ENCODE measurements at regions not wholly inside any gene's neighbourhood (a gene's known extent, or its start where the extent isn't known, plus 50 kb on each side); places are given as distances from the start of the nearest gene placed in this dataset.

DNA sequence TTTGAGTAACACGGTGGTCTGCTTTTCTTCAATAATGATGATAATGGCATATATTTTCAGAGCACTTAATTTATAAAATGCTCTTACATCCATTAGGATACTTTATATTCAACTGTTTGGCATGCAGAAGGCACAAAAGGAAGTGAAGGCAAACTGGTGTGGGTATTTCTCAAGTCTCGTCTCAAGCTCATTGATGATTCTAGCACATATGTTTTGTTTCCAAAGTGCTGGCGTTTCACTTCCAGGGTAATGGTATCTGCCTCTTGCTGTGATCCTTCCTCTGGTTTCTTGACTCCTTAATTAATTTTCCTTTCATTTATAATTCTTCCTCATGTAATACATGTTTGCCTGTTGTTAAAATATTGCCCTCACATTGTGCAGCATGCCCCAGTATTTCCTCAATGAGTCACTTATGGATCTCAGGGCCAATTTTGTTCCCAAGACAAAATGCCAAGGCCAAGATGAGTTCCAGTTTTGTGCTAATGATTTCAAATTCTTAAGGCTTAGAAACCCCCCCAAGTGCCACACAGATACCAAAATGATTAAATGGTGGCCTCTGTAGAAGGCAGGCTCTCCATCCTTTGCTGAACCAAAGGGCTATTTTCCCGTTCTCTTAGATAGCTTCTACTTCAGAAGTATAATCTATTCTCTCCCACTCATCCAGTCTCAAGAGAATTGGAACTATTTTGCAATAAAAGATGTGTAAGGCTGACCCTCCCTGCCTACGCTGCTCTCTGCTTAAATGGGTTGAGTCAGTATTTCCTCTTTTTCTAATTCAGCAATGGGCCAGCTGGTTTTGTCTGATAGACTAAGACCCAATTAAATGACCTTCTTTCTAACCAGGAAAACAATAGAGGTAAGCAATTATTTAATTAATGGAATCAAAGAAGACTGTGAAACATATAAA is 171.2 kb downstream of the ZNF365 start:
- peak; percentile 26 for DNase-seq (ENCODE audit: low read depth)

GRCh38 chr10:62548686-62549085 is 174.5 kb downstream of the ZNF365 start:
- DNase-seq (ENCODE audit: low read depth): no peak

DNA sequence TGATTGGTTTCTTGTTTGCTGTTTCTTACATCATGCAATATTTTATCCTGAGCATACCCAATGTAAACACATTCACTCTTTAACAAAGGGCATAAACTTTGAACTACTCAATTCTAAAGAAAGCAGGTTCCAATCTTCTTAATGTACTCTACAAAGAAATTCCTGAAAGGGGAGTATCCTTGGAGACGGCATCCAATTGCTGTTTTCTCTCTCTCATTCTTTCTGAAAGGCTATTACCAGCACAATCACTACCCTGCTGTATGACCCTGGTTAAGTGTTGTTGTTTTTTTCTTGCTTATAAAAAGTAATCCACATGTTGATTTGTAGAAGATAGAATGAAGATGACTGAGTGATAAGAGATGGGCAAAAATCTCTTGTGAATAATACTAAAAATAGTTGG is 176.0 kb downstream of the ZNF365 start:
- no peak for DNase-seq (ENCODE audit: low read depth)

- peak; percentile 69 for DNase-seq (ENCODE audit: low read depth)
Observed at GRCh38 chr10:62554632-62555199, 180.5 kb downstream of the ZNF365 start.

GRCh38 chr10:62559481-62560200 is 185.5 kb downstream of the ZNF365 start:
- DNase-seq (ENCODE audit: low read depth): no peak

- peak; percentile 80 for DNase-seq (ENCODE audit: low read depth)
Observed at GRCh38 chr10:62560201-62560819, 186.1 kb downstream of the ZNF365 start.

- no peak for DNase-seq (ENCODE audit: low read depth)
Observed at GRCh38 chr10:62561151-62561550, 187.0 kb downstream of the ZNF365 start.

DNA sequence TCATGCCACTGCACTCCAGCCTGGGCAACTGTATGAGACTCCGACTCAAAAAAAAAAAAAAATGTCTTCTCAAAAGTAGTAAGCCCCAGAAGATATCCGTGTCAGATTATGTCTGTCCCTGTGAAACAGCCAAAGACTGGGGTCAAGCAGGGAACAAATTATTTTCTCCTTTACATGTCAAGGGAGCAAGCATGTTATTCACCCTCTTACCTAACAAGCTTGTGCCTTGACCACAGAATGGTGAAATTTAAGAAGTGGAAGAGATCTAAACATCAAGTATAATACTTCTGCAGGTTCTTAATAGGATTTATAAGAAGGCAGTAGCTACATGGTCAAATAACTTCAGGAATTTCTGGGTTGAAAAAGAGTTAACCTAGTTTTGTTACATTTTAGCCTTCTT is 187.9 kb downstream of the ZNF365 start:
- DNase-seq (ENCODE audit: low read depth): peak; percentile 49

GRCh38 chr10:62562795-62563194 is 188.6 kb downstream of the ZNF365 start:
- DNase-seq (ENCODE audit: low read depth): no peak

DNA sequence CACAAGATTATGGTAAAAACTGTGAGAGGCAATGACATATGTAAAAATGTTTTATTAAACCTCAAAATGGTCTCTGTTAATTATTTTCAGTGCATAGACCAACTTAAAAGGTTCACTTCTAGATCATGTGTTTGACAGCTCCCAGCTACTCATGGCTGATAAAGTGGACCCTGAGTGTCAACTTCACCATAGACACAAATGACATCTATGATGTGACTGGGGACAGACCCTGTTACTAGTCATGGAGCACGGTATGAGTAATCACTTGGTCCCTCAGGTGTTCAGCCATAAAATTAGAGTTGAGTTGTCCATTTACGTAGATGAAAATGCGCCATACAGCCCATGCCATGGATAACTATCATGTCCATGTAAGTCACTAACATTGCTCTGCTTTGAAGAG is 199.8 kb downstream of the ZNF365 start:
- no peak for DNase-seq (ENCODE audit: low read depth)

- DNase-seq (ENCODE audit: low read depth): no peak
Observed at GRCh38 chr10:62577076-62577475, 202.9 kb downstream of the ZNF365 start.

DNA sequence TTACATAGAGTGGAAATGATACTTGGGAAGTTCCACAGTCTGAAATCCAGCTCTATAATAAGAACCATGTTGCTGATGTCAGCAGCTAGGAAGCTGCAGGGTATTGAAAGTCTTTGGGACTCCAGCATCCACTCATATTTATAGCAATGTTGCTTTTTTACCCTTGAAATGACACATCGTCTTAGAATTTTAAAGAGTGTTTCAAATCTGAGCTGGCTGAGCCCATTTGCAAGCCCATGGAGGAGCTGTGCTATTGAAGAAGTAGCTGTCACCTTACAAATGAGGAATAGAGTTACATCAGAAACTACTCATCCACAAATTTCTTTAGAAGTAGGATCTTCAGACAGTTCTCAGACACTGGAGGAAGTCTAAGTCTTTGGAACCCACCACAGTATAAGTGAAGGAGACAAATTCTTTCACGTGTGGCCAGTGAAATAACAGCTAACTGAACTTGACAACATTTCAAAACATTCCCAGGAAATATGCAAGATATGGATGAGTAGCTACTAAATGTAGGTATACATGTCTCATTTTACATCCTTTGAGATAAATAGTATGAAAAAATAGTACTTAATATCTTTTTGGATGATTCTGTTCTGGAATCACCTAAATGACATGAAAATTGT is 203.6 kb downstream of the ZNF365 start:
- peak; percentile 31 for DNase-seq (ENCODE audit: low read depth)

- no peak for DNase-seq (ENCODE audit: low read depth)
Observed at GRCh38 chr10:62578301-62578700, 204.1 kb downstream of the ZNF365 start.

GRCh38 chr10:62578916-62579315 is 204.7 kb downstream of the ZNF365 start:
- no peak for DNase-seq (ENCODE audit: low read depth)

DNA sequence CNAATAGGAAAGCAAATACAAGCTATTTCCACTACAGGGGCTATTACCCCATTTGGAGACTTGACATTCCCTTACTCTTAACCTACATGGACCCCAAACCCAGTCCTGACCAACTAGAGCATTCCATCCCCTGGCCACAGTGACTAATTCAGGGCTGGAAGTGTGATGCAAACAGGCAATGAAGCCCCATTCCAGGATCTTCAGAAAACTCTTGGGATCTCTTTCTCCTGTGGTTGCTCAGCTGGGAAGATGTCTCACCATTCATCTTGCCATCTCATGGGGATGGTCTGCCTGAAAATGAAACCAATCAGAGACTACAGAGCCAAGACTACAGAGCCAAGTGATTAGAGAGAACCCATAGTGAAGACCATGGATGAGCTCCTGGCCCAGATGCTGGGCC is 206.2 kb downstream of the ZNF365 start:
- DNase-seq (ENCODE audit: low read depth): peak; percentile 50

GRCh38 chr10:62581351-62581750 is 207.2 kb downstream of the ZNF365 start:
- DNase-seq (ENCODE audit: low read depth): no peak

GRCh38 chr10:62582101-62582705 is 208.0 kb downstream of the ZNF365 start:
- DNase-seq (ENCODE audit: low read depth): peak; percentile 72

- DNase-seq (ENCODE audit: low read depth): peak; percentile 95
Observed at GRCh38 chr10:62582804-62583208, 208.6 kb downstream of the ZNF365 start.

DNA sequence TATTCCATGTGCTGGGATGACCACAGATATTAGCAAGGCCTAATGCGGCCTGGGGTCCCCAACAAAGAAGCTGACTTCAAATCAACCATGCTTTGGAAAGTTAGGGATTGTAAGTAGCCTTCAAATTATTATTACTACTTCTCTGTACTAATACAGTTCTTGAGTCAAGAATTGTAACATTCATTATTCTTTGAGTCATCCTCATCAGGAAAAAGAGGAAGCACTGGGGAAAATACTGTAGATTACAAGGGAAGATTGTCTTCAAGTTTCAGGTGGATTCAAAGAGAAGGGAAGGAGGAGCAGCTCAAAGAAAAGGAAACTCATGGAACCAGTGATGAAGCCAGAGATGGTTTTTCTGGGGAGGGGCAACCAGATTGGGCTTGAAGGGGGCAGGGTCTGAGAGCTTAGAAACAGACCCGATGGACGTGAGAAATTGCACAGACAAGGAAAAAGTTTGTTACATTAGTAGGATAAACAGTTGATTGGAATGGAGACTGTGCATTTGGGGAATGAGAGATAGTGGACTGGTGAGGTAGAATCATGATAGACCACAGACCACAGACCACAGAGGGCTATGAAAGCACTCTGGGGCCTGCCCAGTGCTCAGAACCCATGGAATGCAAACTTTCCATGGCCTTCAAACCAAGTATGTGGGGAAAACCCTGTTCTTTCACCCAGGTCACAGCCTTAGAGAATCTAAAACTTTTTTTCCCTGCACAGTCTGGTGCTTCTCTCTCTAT is 209.9 kb downstream of the ZNF365 start:
- DNase-seq (ENCODE audit: low read depth): peak; percentile 97

DNA sequence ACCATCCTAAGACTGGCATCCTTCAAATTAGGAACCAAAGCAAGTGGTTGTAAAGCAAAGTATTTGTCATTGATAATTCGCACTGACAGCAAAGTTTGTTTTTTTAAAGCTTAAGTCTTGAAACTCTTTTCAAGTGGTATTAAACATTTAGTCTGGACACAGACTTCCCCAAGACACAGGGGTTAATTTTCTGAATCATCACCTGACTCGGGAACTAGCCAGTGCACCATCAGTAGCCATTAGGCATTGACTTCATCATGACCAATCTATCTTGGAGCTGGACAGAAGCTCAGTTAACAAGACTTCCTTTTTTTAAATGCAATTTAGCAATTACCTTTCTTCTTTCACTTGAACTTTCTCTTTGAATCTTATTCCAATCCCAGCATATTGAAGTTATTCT is 210.6 kb downstream of the ZNF365 start:
- DNase-seq (ENCODE audit: low read depth): peak; percentile 33
